ENCODE measurements at regions not wholly inside any gene's neighbourhood (a gene's known extent, or its start where the extent isn't known, plus 50 kb on each side); places are given as distances from the start of the nearest gene placed in this dataset.

- TF ChIP-seq CTCF (IDR thresholded peaks at IDR 0.05) (no peak), POLR2A (IDR thresholded peaks at IDR 0.05) (no peak)
Measured at GRCh38 chr14:38309522-38310277, 53.8 kb upstream of the CLEC14A start.

Data from body of pancreas (tissue), 4 donors.